ENCODE measurements at regions not wholly inside any gene's neighbourhood (a gene's known extent, or its start where the extent isn't known, plus 50 kb on each side); places are given as distances from the start of the nearest gene placed in this dataset.

GRCh38 chr5:56569076-56569475 lies 246.3 kb upstream of the MAP3K1 start:
- Histone ChIP-seq H3K27me3 (no peaks in the 10 kb centered on the region), H3K4me1 (no peaks in the 10 kb centered on the region), H3K9me3 (no peaks in the 10 kb centered on the region), H3K36me3 (no peaks in the 10 kb centered on the region), H3K4me3 (no peak overlapping the region), H3K27ac (no peak overlapping the region), H3K9ac (ENCODE audit: low read depth in 2 of 2, low read length in 2 of 2) (no peak overlapping the region)
- DNase-seq, result no peak
- no peak for TF ChIP-seq CTCF (IDR thresholded peaks at IDR 0.05)
- intact Hi-C loops (cut with DNase I), result no loop called here

- Histone ChIP-seq H3K27me3 (no peaks in the 10 kb centered on the region), H3K27ac (no peak overlapping the region), H3K4me3 (no peak overlapping the region), H3K36me3 (no peaks in the 10 kb centered on the region), H3K9me3 (no peaks in the 10 kb centered on the region), H3K4me1 (no peaks in the 10 kb centered on the region), H3K9ac (ENCODE audit: low read depth in 2 of 2, low read length in 2 of 2) (no peak overlapping the region)
- DNase-seq, result no peak
- TF ChIP-seq CTCF (IDR thresholded peaks at IDR 0.05), result no peak
- intact Hi-C loops (cut with DNase I), result no loop called here
Observed at GRCh38 chr5:56567278-56567677, 248.1 kb upstream of the MAP3K1 start.

GRCh38 chr5:56566374-56567249 lies 248.7 kb upstream of the MAP3K1 start:
- no peak for DNase-seq
- no peak for TF ChIP-seq CTCF (IDR thresholded peaks at IDR 0.05)
- intact Hi-C loops (cut with DNase I), result no loop called here
- no peaks in the 10 kb centered on the region for H3K4me1 ChIP-seq
- H3K36me3 ChIP-seq, result no peaks in the 10 kb centered on the region
- H3K27me3 ChIP-seq, result no peaks in the 10 kb centered on the region
- no peak overlapping the region for H3K27ac ChIP-seq
- H3K9me3 ChIP-seq, result no peaks in the 10 kb centered on the region
- H3K4me3 ChIP-seq, result no peak overlapping the region
- no peak overlapping the region for H3K9ac ChIP-seq (ENCODE audit: low read depth in 2 of 2, low read length in 2 of 2)

- no peak for DNase-seq
- intact Hi-C loops (cut with DNase I), result no loop called here
- no peak for TF ChIP-seq CTCF (IDR thresholded peaks at IDR 0.05)
- Histone ChIP-seq H3K36me3 (no peaks in the 10 kb centered on the region), H3K27me3 (no peaks in the 10 kb centered on the region), H3K27ac (no peak overlapping the region), H3K9ac (ENCODE audit: low read depth in 2 of 2, low read length in 2 of 2) (no peak overlapping the region), H3K9me3 (no peaks in the 10 kb centered on the region), H3K4me1 (no peaks in the 10 kb centered on the region), H3K4me3 (no peak overlapping the region)
Observed at GRCh38 chr5:56565644-56566043, 249.7 kb upstream of the MAP3K1 start.

GRCh38 chr5:56565283-56565615 lies 250.1 kb upstream of the MAP3K1 start:
- DNase-seq, result no peak
- intact Hi-C loops (cut with DNase I), result no loop called here
- Histone ChIP-seq H3K9ac (ENCODE audit: low read depth in 2 of 2, low read length in 2 of 2) (no peak overlapping the region), H3K36me3 (no peaks in the 10 kb centered on the region), H3K27ac (no peak overlapping the region), H3K4me1 (no peaks in the 10 kb centered on the region), H3K27me3 (no peaks in the 10 kb centered on the region), H3K4me3 (no peak overlapping the region), H3K9me3 (no peaks in the 10 kb centered on the region)
- no peak for TF ChIP-seq CTCF (IDR thresholded peaks at IDR 0.05)

Measured in colonic mucosa (tissue), 4 donors.